OCI-LY3 (cell line): ENCODE measurements at regions not wholly inside any gene's neighbourhood (a gene's known extent, or its start where the extent isn't known, plus 50 kb on each side); places are given as distances from the start of the nearest gene placed in this dataset.

ENCODE experiments used
- EZH2phosphoT487 ChIP-seq: fragments of 200-600 bp; shearing (Covaris generic); IDR thresholded peaks from 2 replicates; pipeline ENCODE4 v1.6.1; 2018; ENCODE audit warnings: antibody characterized with exemption, mixed run types, low read depth
- TF ChIP-seq, protein P1 (sequence below): fragments of 200-600, 300-600 bp; sonication (generic); IDR thresholded peaks from 2 replicates; pipeline ENCODE4 v1.5.1; 2014; ENCODE audit warnings: antibody characterized with exemption, low read length, low read depth

DNA sequence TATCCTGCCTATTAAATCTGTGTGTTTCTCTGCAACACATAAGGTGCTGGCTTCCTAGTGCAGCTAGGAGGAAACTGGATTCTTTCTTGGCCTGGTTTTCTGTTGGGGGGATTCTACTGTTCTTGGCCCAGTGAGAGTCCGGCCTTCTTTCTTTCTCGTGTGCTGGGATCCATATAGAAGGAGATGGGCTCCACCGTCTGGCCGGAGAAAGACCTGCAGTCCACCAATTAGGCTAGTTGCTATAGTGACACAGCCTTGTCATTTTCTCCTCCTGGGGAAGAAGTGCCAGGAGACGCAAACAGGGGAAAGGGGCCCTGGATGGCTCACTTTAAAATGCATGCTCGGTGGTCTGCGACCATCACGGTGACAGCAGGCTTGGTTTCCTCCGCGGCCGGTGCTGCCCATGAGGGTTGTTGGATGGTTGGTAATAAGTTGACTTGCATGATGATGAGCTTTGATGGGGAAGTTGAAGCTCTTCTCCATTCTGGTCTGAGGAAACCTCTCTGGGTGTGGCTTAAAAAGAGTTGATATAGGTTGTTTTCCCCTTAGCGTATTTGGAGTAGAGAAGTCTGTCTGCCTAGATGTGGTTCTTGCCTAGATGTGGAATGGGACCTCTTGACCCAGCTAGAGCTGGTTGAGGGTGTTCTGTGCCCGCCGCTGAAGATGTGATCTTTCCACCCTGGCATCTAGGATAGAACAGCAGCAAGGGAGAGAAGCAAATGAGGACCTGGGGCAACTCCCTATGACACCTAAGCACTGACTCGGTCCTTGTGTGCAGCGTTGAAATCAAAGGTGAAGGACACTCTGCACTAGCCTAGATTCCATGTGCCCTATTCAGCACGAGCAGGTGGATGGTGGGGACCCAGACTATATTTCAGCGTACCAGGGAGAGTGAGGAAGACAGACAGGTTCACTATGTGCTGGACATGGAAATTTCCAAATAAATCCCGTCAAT is 1335.0 kb downstream of the BRD1 start:
- TF ChIP-seq, protein P1, sequence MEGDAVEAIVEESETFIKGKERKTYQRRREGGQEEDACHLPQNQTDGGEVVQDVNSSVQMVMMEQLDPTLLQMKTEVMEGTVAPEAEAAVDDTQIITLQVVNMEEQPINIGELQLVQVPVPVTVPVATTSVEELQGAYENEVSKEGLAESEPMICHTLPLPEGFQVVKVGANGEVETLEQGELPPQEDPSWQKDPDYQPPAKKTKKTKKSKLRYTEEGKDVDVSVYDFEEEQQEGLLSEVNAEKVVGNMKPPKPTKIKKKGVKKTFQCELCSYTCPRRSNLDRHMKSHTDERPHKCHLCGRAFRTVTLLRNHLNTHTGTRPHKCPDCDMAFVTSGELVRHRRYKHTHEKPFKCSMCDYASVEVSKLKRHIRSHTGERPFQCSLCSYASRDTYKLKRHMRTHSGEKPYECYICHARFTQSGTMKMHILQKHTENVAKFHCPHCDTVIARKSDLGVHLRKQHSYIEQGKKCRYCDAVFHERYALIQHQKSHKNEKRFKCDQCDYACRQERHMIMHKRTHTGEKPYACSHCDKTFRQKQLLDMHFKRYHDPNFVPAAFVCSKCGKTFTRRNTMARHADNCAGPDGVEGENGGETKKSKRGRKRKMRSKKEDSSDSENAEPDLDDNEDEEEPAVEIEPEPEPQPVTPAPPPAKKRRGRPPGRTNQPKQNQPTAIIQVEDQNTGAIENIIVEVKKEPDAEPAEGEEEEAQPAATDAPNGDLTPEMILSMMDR, result peak; percentile 97
- TF ChIP-seq EZH2phosphoT487, result no peak
